ENCODE measurements at regions not wholly inside any gene's neighbourhood (a gene's known extent, or its start where the extent isn't known, plus 50 kb on each side); places are given as distances from the start of the nearest gene placed in this dataset.

- TF ChIP-seq RFX5 (IDR thresholded peaks at IDR 0.05) (no peak), RNF2 (IDR thresholded peaks at IDR 0.05; ENCODE audit: borderline replicate concordance, low read depth) (no peak), CTCF (IDR thresholded peaks at IDR 0.05) (no peak), JUN (IDR thresholded peaks at IDR 0.05) (no peak), RCOR1 (IDR thresholded peaks at IDR 0.05; ENCODE audit: low read depth, low read length) (no peak), ELK1 (IDR thresholded peaks at IDR 0.05; ENCODE audit: low read depth, low read length) (no peak)
These were observed 127.0 kb upstream of the DDIT4L start for GRCh38 chr4:100317032-100317864.

All from A549 (cell line).